GM12873 (cell line): ENCODE measurements at regions not wholly inside any gene's neighbourhood (a gene's known extent, or its start where the extent isn't known, plus 50 kb on each side); places are given as distances from the start of the nearest gene placed in this dataset.

Experiments used
- TF ChIP-seq, protein P1 (sequence below): IDR thresholded peaks from 2 replicates; pipeline ENCODE4 v1.5.1; 2012; ENCODE audit warnings: low read depth, mild to moderate bottlenecking, moderate library complexity, low read length, control low read depth; ENCODE audit not compliant: insufficient read depth; ENCODE audit errors: missing control alignments

GRCh38 chr2:48220501-48220900 is 94.0 kb upstream of the FOXN2 start:
- TF ChIP-seq, protein P1, sequence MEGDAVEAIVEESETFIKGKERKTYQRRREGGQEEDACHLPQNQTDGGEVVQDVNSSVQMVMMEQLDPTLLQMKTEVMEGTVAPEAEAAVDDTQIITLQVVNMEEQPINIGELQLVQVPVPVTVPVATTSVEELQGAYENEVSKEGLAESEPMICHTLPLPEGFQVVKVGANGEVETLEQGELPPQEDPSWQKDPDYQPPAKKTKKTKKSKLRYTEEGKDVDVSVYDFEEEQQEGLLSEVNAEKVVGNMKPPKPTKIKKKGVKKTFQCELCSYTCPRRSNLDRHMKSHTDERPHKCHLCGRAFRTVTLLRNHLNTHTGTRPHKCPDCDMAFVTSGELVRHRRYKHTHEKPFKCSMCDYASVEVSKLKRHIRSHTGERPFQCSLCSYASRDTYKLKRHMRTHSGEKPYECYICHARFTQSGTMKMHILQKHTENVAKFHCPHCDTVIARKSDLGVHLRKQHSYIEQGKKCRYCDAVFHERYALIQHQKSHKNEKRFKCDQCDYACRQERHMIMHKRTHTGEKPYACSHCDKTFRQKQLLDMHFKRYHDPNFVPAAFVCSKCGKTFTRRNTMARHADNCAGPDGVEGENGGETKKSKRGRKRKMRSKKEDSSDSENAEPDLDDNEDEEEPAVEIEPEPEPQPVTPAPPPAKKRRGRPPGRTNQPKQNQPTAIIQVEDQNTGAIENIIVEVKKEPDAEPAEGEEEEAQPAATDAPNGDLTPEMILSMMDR, result no peak

DNA sequence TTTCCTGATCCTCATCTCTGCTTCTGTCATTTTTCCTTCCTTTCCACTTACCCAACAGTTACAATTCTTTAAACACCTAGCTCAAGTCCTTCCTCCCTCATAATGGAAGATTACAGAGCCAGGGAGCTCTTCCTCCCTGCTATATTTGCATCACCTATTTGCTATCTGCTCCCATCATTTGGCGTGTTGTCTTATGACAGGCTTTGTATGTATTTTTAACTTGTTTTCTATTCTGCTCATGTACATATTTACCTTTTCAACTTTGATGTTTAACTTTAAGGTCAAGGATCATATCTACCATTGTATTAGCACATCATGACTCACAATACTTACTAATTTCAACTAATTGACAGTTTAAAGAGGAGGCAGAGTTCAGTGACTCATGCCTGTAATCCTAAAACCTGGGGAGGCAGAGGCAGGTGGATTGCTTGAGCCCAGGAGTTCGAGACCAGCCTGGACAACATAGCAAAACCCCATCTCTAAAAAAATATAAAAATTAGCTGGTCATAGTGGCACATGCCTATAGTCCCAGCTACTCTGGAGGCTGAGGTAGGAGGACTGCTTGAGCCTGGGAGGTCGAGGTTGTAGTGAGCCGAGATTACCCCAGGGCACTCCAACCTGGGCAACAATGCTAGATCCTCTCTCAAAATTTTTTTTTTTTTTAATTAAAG is 92.5 kb upstream of the FOXN2 start:
- TF ChIP-seq, protein P1, result no peak

- TF ChIP-seq, protein P1, result no peak
Observed at GRCh38 chr2:48227617-48228344, 86.7 kb upstream of the FOXN2 start.

- TF ChIP-seq, protein P1, result no peak
Observed at GRCh38 chr2:48228345-48228684, 86.2 kb upstream of the FOXN2 start.

DNA sequence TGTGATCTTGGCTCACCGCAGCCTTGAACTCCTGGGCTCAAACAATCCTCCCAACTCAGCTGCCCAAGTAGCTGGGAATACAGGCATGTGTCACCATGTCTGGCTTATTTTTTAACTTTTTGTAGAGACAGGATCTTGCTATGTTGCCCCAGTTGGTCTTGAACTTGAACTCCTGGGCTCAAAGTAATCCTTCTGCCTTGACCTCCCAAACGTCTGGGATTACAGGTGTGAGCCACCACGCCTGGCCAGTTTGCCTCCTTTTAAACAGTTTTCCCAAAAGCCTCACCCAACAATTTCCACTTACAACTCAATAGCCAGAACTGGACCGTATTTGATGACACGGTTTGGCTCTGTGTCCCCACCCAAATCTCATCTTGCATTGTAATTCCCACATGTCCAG is 85.4 kb upstream of the FOXN2 start:
- TF ChIP-seq, protein P1, result no peak

GRCh38 chr2:48230834-48231233 is 83.6 kb upstream of the FOXN2 start:
- TF ChIP-seq, protein P1, result no peak

DNA sequence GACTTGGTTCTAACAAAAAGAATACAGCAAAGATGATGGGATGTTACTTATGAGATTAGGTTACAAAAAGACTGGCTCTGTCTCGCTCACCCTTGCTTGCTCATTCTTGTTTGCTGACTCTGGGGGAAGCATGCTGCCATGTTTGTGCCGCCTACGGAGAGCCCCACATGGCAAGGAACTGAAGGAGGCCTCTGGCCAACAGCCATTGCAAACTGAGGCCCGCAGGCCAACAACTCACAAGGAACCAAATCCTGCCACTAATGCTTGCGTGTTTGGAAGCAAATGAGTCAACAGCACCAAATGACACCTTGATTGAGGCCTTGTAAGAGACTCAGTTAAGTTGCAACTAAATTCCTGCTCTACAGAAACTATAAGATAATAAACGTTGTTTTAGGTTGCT is 82.1 kb upstream of the FOXN2 start:
- TF ChIP-seq, protein P1, result no peak
